GM19395 (cell line): ENCODE measurements at regions not wholly inside any gene's neighbourhood (a gene's known extent, or its start where the extent isn't known, plus 50 kb on each side); places are given as distances from the start of the nearest gene placed in this dataset.
"Not testable (repeated sequence)": the region's sequence is repeated elsewhere in the genome, so short reads cannot be mapped to it uniquely, and the experiment has no call there.

Experiments
- ATAC-seq: cut with Tn5 transposase; IDR thresholded peaks from one replicate; pipeline ENCODE4 v1.9.1; 2021; ENCODE audit warnings: mild to moderate bottlenecking, moderate library complexity; ENCODE audit not compliant: unreplicated experiment

- ATAC-seq: no peak
Observed at GRCh38 chr4:150018257-150018656, 60.0 kb upstream of the DCLK2 start.

DNA sequence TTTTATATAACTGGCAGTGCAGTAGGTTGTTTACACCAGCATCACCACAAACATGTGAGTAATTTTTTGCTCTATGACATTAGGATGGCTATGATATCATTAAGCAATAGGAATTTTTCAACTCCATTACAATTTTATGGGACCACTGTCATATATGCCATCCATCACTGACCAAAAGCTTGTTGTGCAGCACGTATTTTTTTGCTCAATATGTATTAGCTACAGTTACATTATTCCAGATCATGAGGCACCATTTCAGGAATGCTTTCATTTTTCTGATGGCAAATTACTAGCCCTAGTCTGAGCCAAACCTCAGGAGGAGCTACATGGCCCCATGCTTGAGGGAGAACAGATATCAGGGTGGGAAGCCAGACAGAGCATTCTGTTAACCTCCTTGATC, 56.8 kb upstream of the DCLK2 start:
- no peak for ATAC-seq

DNA sequence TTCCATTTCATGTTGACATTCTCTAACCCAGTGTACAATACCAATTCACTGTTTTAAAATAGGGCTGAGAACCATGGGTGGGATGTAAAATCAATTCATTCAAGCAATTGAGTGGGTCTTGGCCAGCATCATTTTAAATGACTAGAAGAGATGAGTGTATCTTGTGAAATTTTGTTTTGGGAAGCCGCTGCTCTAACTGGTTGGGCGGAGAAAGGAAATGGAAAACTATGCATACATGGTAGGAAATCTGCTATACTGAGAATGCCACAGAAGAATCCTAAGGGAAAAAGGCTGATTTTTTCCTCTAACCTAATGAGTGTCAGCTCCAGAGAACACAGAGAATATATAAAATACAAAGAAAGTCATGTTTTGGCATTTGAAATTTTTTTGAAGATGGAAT, 54.8 kb upstream of the DCLK2 start:
- ATAC-seq: no peak

- ATAC-seq: not testable (repeated sequence)
Observed at GRCh38 chr4:150026987-150027386, 51.3 kb upstream of the DCLK2 start.
